Epidermal melanocyte (primary cell): ENCODE measurements at regions not wholly inside any gene's neighbourhood (a gene's known extent, or its start where the extent isn't known, plus 50 kb on each side); places are given as distances from the start of the nearest gene placed in this dataset.
"Not testable (repeated sequence)": the region's sequence is repeated elsewhere in the genome, so short reads cannot be mapped to it uniquely, and the experiment has no call there.

Experiments used
- DNase-seq: peaks from one replicate; pipeline ENCODE4 v3.0.0; 2011; ENCODE audit warnings: low spot score; ENCODE audit not compliant: insufficient read length

DNA sequence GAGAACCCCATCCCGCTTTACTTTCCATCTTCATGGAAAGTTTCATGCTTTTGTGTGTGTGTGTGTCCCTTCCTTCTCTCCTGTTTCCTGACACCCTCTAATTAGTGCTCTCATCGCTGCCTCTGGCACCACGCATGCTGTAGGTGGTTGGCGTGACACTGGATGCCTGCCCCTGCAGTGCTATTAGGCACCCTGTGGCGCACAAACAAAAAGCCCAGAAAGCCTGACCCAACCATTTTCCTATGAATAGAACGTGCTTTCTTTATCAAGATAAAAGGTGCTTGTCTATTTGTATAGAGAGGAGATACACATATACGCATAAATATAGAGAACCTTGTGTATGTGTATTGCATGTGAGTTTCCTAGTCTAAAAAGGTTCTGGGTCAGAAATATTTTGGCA is 120.8 kb upstream of the CDCA7L start:
- DNase-seq, result no peak

DNA sequence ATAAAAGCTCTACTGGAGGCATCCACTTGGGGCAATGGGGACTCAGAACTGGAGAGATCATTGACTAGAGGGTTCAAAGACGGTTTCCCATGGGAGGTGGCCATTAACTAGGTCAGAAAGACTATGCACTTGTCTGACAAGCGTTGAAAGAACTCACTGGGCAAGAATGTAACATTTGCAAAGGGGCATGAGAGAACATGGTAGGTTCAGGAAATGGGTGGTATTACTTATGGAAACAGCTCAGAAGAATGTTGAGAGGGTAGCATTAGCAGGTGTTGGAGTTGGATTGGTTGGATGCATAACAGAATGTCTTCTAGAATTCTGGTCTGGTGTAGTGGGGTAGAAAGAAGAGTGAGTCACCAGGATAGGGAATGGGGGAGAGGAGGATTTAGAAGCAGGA is 119.1 kb upstream of the CDCA7L start:
- DNase-seq, result no peak

DNA sequence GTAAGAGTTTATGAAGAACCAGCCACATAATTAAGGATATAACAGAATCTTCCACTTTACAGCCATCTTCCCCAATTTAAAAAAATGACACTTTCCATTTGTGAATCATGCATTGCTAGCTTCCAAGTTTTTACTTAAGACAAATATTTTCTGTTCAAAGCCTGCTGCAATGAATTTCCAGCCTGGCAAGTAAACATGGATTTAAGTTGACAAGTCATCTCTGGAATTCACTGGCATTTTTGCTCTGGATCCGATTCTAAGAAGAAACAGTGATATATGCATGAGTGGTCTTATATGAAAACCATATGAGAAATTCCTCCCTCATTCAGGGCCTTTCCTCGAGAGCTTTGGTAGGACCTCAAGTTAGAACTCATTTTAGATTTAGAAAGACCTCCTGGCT is 116.1 kb upstream of the CDCA7L start:
- no peak for DNase-seq

DNA sequence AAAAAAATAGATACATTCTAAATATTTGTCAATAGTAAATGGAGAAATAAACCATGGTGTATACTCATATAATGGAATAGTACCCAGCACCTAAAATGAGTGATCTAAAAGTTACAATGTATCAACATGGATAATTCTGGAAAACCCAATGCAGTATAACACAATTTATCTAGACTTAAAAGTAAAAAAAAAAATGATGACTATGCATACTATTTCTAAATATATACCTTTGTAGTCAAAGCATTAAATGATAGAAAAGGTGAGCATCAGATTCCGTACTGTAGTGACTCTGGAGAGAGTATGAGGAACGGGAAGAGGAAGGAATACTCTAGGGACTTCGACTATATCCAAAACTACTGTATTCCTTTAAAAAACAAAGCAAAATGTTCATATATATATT is 115.2 kb upstream of the CDCA7L start:
- DNase-seq, result no peak

DNA sequence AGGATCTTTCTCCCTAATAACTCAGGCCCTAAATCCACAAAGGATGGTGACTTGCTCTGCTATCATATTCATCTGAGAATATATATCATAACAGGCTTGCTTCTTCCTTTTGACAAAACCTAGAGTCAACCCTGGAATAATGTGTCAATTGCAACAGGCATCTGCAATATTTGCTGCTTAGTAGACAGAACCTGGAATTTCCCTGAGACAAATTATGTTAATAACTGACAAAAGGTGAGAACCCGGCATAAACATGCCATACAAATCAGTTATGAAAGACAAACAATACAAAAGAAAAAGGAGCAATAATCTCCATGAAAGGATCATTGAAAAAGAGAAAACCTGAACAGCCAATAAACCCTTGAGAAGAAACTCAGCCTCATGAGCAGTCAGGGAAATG is 114.5 kb upstream of the CDCA7L start:
- DNase-seq, result no peak

DNA sequence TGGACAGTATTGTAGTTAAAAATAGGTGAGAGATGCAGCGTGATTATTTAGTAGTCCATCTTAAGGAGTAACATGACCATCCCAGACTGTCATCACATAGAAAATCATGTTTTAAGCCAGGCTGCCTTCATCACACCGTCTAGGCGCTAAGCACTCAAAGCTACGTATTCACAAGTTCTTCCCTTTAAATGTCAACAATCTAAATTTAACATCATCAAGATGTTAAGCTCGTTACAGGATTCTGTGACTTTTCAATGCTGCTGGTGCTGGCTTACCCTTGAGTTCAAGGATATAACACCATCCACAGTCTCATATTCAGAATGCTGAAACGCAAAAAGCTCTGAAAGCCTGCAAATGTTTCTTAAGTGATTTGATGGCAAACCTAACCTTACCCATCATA is 109.5 kb upstream of the CDCA7L start:
- no peak for DNase-seq

DNA sequence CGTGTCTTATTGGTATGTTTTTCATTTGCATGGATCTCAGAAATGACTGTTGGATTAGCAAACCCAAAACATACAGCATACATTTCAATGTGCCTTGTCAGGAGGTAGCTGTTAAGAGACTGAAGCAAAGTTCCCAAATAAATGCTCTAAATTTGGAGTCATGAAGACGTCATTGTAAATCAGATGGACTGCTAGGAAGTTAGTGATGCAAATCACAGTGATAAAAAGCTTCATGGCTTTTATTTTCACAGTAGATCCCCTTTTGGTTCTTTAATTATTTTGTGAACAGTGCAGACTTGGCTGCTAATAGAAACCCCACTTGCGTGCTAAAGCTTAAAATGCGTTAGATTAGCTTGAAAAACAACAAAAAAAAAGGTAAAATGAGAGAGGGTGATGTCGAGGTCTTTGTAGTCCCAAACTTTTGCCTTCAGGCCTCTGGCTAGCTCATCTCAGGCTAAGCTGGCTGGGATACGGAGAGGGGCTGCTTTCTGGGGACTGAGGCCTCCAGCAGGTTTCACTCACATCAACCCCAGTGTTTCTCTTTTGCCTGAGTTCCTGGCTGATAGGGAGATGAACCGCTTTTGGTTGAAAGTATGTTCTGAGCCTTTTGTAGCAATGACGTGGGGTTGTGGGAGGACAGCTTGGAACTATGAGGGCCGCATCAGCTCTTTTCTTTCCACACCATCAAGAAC is 107.1 kb upstream of the CDCA7L start:
- no peak for DNase-seq

DNA sequence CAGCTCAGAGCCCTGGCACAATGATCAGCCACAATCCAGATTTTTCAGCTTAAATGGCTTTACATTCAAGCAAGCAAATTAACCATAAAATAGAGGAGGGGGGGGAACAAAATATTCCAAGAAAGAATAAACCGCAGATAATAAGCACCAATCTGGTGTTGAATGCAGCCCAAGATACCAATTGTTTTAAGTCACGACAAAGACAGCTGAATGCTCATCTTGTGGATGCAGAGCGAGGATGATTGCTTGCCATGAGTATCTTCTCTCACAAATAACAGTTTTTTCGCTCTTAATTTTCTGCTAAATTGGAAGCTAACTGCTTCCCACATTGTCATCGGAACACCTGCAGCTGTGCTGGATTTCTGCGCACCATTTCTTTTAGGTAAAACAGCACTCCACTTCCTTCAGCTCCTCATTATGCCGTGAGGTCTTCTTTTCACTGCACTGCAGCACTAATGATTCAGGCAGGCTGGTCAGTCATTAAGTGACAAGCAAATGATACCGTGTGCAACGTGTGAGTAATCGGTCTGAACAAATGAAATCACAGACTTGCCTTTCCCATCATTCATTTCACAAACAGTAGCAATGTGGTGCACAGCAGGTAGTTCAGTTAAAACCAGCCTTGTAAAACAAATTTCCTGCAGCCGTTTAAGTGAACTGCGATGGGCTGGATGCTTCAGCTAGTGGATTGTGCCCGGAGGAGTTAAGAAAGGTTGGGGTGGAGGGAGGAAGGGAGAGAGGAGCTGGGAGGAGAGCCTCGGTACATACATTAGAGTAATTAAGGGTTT is 106.4 kb upstream of the CDCA7L start:
- DNase-seq, result no peak

DNA sequence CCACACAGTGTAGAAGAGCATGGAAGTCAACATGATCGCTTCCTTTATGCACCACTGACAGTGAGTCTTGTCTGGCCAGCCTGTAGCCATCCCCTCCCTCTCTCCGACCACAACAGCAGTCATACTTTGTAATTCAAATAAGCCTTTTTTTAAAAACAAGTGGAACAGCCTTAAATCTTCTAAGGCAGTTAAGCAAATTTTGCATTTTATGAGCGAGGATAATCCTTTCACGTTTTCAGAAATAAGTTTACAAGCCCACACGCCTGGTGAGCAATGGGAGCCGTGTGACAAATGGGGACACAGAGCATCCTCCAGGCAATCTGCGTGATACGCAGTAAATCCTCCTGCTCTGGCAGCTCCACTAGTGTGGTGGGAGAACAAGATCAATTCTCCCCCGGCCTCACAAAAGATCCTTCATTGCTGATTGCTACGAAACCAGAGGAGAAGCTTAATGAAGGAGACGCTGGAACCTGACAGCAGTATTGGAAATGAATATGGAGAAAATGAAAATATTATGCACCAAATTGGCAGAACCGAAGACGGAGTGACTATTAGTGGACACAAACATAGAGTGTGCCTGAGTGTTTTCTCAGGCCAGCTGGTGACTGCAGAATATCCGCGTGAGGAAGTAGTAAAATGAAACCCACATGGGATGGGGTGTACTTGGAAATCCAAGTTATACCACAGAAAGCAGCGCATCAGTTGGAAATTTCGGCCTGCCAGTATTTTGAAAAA is 104.2 kb upstream of the CDCA7L start:
- no peak for DNase-seq

DNA sequence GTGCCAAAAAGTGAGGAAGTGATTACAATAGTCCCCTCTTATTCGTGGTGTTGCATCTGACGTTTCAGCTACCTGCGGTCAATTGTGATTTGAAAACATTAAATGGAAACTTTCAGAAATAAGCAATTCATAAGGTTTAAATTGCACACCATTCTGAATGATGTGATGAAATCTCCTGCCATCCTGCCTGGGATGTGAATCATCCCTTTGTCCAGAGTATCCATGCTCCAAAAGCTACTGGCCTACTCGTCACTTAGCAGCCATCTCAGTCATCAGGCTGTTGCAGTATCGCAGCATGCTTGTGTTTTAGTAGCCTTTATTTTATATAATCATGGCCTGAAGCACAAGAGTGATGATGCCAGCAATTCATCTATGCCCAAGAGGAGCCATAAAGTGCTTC is 97.7 kb upstream of the CDCA7L start:
- DNase-seq, result no peak

DNA sequence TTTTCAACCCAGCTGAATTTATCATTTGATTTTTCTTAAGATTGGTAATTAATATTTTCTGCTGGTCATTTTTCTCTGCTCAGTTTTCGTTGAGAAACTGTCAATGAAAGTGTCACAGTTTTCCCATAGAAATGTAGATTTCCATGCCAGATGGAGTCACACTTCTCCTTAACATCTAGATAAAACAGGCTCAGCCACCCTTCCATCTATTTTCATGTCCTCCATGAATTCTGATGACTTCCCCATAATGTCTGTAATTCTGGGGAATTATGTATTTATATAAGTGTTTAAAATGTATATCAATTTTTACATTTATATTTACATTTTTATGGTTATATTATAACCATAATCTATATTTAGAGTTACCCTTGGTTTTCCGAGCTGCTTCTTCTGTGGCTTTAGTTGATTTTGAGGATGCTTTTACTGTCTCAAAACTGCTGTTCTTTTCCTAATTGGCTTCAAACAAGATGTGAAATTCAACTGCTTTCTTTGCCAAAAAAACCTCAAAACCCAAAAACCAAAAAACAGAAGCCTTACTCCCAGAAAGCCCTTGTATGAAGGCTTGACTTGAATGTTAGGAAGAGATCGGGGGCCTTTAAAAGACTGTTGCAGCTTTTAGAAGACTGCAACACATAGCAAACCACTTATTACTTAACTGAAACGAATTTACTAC is 95.4 kb upstream of the CDCA7L start:
- no peak for DNase-seq

DNA sequence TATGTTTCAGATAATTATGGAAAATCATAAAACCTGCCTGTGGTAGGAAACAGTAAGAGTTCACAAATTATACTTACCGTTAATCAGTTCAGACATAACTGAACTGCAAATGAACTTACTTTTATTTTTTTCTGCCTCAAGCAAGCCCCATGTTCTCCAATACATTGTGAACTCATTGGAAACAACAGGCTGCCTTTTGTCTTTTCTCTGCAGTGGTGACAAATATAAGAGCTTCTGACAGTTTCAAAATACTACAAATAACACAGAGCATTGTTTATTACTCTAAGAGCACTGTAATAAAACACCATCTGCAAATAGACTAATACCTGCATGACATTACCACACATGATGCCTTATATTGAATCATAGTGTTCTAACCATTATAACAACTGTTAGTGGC is 94.0 kb upstream of the CDCA7L start:
- DNase-seq, result no peak

DNA sequence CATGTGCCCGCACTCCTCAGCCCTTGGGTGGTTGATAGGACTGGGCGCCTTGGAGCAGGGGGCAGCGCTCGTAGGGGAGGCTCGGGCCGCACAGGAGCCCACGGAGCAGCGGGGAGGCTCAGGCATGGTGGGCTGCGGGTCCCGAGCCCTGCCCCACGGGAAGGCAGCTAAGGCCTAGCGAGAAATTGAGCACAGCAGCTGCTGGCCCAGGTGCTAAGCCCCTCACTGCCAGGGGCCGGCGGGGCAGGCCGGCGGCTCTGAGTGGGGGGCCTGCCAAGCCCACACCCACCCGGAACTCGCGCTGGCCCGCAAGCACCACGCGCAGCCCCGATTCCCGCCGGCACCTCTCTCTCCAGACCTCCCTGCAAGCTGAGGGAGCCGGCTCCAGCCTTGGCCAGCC is 86.7 kb upstream of the CDCA7L start:
- not testable (repeated sequence) for DNase-seq

DNA sequence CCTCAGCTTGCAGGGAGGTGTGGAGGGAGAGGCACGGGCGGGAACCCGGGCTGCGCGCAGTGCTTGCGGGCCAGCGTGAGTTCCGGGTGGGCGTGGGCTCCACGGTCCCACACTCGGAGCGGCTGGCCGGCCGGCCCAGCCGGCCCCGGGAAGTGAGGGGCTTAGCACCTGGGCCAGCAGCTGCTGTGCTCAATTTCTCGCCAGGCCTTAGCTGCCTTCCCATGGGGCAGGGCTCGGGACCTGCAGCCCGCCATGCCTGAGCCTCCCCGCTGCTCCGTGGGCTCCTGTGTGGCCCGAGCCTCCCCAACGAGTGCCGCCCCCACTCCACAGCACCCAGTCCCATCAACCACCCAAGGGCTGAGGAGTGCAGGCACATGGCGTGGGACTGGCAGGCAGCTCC is 83.0 kb upstream of the CDCA7L start:
- not testable (repeated sequence) for DNase-seq

DNA sequence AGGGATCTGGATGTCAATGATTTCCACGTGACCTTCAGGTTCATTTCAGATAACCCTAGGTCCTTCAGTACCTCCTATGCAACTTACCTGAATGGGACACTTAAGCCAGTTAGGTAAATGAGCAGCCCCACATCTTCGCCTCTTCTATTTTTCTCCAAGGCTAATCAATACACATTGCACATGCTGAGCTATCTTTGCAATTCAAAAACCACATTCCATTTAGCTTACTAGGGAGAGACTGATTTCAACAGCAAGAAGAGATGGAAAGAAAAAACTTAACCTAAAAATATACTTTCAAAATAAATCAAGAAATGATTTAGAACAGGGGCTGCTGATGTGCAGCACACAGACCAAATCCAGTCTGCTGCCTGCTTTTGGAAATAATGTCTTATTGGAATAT is 81.8 kb upstream of the CDCA7L start:
- no peak for DNase-seq

DNA sequence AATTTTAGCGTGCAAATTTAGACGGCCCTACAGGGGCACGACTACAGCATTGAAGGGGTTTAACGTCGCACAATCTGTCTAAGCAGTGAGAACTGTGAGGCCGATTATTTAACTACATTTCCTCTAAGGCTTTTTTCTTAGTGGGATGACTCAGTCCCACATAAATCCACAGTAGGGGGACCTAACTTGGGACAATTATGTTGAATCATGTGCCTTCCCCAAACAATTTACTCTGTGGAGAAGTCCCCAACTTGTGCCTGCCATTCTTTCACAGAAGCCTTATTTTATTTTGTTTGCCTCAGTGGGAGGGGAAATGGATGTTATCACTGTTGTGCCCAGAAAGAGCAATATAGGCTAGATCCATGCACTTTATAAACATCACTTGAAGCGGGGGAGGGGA is 80.3 kb upstream of the CDCA7L start:
- DNase-seq, result no peak

DNA sequence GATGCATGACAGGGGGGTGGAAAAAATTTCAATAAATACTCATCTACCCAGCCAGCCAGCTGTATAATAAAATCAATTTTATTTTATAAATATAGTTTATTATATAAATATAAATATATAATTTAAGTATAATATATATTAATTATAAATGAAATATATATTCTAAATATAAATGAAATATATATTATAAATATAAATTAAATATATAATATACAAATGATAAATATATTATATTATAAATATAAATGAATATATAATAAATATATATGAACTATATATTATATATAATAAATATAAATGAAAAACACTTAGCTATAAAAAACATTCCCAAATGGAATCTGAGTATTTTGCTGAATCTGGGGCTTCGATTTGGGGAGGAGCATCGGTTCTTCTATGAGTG is 79.4 kb upstream of the CDCA7L start:
- no peak for DNase-seq

DNA sequence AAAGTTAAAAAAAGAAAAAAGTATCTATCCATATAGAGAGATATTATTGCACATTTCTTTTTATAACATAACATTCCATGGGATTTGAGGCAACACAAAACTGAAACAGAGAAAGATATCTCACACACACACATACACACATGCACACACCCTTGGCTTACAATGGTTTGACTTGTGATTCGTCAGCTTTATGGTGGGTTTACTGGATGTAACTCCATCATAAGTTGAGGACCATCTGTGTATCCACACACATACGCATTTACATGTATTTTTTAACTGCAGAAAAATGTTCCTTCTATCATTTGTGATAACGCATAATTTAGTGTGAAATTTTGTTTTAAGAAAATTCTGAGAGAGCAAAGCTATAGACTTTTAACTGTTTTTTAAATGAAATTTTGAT is 74.2 kb upstream of the CDCA7L start:
- DNase-seq, result no peak

DNA sequence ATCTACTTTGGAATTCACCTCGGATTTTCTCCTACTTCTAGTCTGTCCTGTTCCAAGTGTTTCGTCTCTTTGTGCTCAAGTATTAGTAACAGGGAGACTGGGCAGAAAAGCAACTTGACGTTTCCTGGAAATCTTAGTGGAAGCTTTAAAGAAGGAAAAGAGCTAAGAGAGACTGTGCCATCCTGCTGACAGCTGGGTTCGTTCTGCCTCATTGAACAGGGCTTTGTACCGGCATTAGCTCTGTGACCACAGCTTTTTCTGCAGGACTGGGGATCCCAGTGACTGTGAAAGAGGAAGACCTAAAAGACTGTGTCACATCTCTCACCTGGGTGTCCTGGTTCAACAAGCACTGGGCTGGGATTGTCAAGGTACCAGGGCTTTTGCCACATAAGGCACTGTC is 70.8 kb upstream of the CDCA7L start:
- no peak for DNase-seq

DNA sequence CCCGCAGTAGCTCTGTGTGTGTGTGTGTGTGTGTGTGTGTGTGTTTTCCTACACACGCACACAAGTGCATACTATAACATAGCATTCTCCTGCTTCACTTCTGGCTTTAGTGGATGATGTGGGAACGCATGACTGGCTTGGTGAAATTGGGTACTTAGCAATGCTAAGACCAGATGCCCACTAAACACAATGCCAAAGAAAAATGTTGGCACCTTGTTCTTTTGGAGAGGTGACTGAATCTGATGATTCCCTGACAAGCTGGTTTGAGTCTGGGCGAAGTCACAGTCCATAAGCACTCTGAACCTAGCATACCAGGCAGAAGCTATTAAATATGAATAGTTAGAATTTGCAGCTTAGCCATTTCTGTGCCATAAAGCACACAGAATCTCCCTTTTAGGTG is 68.0 kb upstream of the CDCA7L start:
- no peak for DNase-seq

DNA sequence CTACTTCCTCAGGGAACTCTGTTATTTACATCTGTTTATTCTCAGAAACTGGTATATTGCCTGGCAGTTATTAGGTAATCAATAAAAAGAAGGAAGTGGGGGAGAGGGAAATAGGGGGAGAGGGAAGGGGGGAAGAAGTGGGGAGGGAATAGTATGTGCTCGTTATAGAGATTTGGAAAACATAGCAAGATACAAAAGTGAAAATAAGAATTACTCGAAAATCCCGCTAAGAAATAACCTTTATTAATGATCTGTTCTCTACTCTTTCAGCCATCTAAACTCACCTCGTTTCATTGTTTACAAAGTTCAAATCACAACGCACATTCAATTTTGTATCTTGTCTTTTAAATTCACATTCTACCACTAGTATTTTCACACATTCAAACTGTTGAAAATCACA is 63.0 kb upstream of the CDCA7L start:
- DNase-seq, result no peak

DNA sequence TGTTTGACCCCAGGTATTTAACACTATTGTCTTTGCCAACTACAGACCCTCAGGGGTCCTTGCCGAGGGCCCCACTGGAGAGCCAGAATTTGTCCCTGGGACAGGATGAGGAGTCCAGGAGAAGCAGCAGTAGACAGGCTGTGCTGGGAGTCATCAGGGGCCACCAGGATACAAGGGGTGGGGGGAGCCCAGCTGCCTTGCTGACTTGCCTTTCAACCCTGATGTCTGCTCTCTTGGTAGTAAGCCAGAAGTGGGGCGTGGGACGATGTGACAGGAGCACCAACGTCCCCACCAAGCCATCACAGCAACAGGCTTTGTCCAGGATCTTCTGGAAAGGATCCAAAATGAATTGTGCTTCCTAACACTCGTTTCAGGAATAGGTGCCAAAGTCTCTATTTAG is 62.4 kb upstream of the CDCA7L start:
- no peak for DNase-seq
